Globus pallidus (tissue), 1 donor: ENCODE measurements at regions not wholly inside any gene's neighbourhood (a gene's known extent, or its start where the extent isn't known, plus 50 kb on each side); places are given as distances from the start of the nearest gene placed in this dataset.

Experiments used
- DNase-seq: peaks from one replicate; pipeline ENCODE4 v3.0.0-alpha.2; 2015; ENCODE audit warnings: low spot score

GRCh38 chr7:42491106-42491505 lies 254.1 kb upstream of the GLI3 start:
- DNase-seq, result no peak

DNA sequence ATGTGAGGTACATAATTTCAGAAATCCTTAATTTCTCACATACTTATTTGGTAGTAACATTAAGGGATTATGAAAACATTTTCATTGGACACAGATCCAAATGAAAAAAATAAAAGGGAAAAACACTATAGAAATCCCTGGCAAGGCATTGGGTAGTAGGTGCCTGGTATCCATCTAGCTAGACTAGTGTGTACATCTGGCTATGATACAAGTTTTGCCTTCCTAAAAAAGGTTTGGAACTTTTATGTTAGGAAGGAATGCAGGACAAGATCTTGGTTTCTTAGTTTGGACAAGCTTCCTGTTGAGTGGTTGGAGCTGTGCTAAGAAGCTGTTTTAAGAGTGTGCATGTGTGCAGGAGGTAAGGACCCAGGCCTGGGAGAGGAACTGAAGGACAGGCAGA lies 252.3 kb upstream of the GLI3 start:
- DNase-seq, result no peak

GRCh38 chr7:42485301-42485766 lies 248.3 kb upstream of the GLI3 start:
- DNase-seq, result no peak

DNA sequence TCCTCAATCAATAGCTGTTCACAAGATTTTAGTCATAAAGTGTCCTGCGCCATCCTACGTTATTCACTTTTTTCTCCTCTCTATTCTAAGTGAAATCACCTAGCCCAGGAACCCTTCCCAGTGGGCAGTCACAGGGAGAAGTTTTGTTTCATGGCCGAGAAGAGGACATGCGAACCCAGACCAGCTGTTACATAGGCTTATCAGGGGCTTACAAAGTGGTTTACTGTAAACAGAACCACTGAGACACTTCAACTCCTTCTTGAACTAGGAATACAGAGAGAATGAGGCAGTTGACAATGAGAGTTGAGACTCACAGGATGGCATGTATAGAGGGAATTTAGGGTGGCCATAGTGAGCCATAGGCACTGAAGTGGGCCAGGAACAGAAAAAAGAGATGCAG lies 246.9 kb upstream of the GLI3 start:
- DNase-seq, result no peak

GRCh38 chr7:42479816-42480633 lies 243.0 kb upstream of the GLI3 start:
- DNase-seq, result no peak

DNA sequence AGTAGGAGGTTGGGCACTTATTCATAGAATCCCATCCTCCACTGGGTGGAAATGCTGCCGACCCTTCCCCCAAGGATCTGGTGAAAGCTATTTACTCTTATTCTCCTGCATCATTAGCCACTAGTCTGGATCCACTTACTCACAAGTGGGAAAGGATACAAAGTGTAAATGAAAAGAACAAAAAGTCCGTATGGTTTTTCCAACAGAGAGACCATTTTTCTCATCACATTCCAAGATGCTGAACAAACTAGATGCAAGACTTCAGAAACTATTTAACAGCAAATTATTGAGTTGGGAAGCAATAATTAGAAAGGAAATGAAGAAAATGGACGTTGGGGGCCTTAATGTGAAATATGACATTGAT lies 242.4 kb upstream of the GLI3 start:
- DNase-seq, result no peak

GRCh38 chr7:42478717-42479116 lies 241.7 kb upstream of the GLI3 start:
- no peak for DNase-seq

DNA sequence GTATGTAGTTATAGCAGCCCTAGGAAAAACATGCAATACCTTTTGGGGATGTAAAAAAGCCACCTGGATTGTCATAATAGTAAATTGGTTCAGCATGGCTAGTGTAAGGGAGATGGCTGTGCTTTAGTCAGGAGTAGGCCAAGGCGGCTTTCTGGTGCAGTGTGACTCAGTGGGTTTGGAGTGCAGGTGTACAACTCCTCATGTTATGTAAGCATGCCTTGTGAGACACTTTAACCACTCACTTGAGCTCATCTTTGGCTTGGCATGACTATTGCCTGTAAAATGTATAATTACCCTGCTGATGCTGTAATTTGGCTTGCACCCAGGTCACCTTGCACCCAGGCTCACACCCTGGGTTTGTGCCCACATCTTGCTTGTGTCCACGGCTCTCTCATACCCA lies 239.2 kb upstream of the GLI3 start:
- no peak for DNase-seq

DNA sequence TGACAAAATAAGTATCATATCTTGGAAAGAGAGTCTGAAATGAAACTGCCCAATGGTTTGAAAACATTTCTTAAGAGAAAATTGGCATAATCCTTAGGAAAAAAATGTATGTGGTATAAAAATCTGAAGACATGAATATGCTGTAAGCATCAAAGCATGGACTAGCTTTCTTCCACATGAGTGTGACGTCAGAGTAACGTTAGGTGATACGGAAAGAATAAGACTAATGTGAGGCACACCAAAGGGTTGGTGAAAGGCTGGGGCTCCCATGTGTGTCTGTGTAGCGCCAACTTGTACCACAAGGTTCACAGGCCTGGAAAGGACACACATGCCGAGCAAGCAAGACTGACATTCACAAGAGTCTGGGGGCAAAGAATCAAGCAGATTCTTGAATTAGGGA lies 238.1 kb upstream of the GLI3 start:
- no peak for DNase-seq

- no peak for DNase-seq
Measured at GRCh38 chr7:42473099-42473498, 236.1 kb upstream of the GLI3 start.

GRCh38 chr7:42471573-42472174 lies 234.7 kb upstream of the GLI3 start:
- no peak for DNase-seq

- DNase-seq, result no peak
Measured at GRCh38 chr7:42469341-42469740, 232.3 kb upstream of the GLI3 start.

- no peak for DNase-seq
Measured at GRCh38 chr7:42468471-42468870, 231.5 kb upstream of the GLI3 start.

- no peak for DNase-seq
Measured at GRCh38 chr7:42461537-42461936, 224.5 kb upstream of the GLI3 start.

GRCh38 chr7:42460933-42461332 lies 223.9 kb upstream of the GLI3 start:
- no peak for DNase-seq

- DNase-seq, result no peak
Measured at GRCh38 chr7:42460148-42460547, 223.1 kb upstream of the GLI3 start.

DNA sequence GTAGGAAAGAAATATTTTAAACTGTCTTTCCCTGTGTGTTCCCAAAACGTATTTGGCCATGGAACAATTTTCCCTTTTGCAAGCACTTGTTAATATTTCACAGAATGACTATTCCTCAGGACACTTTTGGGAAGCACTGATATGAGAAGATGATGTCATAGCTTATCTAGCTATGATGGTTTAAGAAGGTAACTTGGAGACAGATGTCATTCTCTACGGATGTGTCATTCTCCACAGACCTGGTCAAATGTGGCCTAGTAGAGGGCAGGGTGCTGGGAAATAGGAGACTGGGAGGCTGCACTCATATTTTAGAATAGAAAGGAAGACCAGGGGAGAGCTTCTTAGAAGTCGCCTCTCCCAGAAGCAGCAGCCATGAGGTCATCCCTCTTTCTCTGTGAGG lies 220.7 kb upstream of the GLI3 start:
- no peak for DNase-seq

GRCh38 chr7:42456756-42457276 lies 219.8 kb upstream of the GLI3 start:
- DNase-seq, result no peak

- no peak for DNase-seq
Measured at GRCh38 chr7:42456267-42456666, 219.3 kb upstream of the GLI3 start.

- DNase-seq, result no peak
Measured at GRCh38 chr7:42453931-42454361, 216.9 kb upstream of the GLI3 start.

DNA sequence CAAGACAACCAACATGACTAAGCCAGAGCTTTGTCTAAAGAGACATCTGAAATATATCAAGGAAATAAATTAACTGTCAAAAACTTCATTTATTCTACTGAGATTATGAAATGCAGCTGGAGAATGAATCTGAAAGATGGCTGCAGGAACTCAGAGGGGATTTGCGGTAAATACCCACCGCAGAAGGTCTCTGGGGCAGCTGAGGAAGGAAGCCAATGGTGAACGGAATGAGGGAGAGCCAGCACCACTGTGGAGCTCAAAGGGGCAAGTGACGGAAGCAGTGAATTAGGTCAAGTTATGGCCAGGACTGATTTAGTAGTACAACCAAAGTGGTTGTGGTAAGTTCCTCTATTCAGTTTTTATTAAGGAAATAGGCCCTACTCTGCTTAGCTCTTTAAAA lies 215.3 kb upstream of the GLI3 start:
- no peak for DNase-seq

GRCh38 chr7:42449431-42449830 lies 212.4 kb upstream of the GLI3 start:
- no peak for DNase-seq

DNA sequence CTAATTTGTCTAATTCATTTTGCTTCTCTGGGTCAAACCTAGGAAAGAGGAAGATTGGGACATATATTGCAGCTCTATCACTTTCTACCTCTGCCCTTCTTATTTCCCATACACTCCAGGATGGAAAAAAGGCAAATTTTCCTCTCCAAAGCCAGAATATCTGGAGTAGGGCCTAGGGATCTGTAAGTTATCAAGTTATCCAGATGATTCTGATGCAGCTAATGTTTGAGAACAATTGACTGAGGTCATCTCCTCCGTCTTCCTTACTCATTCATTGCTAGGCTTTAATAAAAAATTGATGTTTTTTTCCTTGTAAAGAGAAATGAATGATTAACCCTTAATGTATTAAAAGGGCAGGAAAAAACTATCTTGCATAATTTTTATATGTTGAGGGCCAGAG lies 211.9 kb upstream of the GLI3 start:
- DNase-seq, result no peak

DNA sequence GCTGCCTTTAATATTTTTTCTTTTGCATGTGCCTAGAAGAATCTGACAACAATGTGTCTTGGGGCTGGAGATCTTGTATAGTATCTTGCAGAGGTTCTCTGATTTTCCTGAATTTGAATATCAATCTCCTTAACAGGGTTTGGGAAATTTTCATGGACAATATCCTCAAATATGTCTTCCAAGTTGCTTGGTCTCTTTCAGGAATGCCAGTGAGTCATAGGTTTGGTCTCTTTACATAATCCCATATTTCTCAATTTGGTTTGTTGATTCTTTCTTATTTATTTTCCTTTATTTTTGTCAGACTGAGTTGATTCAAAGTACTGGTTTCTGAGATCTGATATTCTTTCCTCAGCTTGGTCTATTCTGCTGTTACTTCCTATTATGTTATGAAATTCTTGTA lies 208.7 kb upstream of the GLI3 start:
- no peak for DNase-seq
